Epidermal melanocyte (primary cell): ENCODE measurements at regions not wholly inside any gene's neighbourhood (a gene's known extent, or its start where the extent isn't known, plus 50 kb on each side); places are given as distances from the start of the nearest gene placed in this dataset.

Experiments
- DNase-seq: peaks from one replicate; pipeline ENCODE4 v3.0.0; 2011; ENCODE audit warnings: low spot score; ENCODE audit not compliant: insufficient read length

GRCh38 chr2:64826703-64827102, 162.5 kb upstream of the SLC1A4 start:
- no peak for DNase-seq

GRCh38 chr2:64828261-64828660, 160.9 kb upstream of the SLC1A4 start:
- DNase-seq: no peak

GRCh38 chr2:64829525-64829924, 159.7 kb upstream of the SLC1A4 start:
- no peak for DNase-seq

- peak; percentile 70 for DNase-seq
Measured at GRCh38 chr2:64831134-64831976, 157.8 kb upstream of the SLC1A4 start.

- no peak for DNase-seq
Measured at GRCh38 chr2:64831977-64832328, 157.2 kb upstream of the SLC1A4 start.

GRCh38 chr2:64832936-64833335, 156.3 kb upstream of the SLC1A4 start:
- no peak for DNase-seq

GRCh38 chr2:64836566-64836965, 152.6 kb upstream of the SLC1A4 start:
- no peak for DNase-seq

GRCh38 chr2:64837116-64837731, 152.0 kb upstream of the SLC1A4 start:
- no peak for DNase-seq

GRCh38 chr2:64837925-64838641, 151.1 kb upstream of the SLC1A4 start:
- no peak for DNase-seq

GRCh38 chr2:64838817-64839216, 150.4 kb upstream of the SLC1A4 start:
- no peak for DNase-seq

GRCh38 chr2:64839844-64840243, 149.4 kb upstream of the SLC1A4 start:
- no peak for DNase-seq

- DNase-seq: no peak
Measured at GRCh38 chr2:64840426-64840881, 148.7 kb upstream of the SLC1A4 start.

GRCh38 chr2:64841461-64841860, 147.7 kb upstream of the SLC1A4 start:
- no peak for DNase-seq

GRCh38 chr2:64842030-64842429, 147.2 kb upstream of the SLC1A4 start:
- DNase-seq: no peak

GRCh38 chr2:64844087-64844486, 145.1 kb upstream of the SLC1A4 start:
- DNase-seq: no peak

- no peak for DNase-seq
Measured at GRCh38 chr2:64845273-64845905, 143.8 kb upstream of the SLC1A4 start.

- DNase-seq: no peak
Measured at GRCh38 chr2:64846177-64846576, 143.0 kb upstream of the SLC1A4 start.

- no peak for DNase-seq
Measured at GRCh38 chr2:64847930-64848329, 141.3 kb upstream of the SLC1A4 start.

GRCh38 chr2:64848363-64848762, 140.8 kb upstream of the SLC1A4 start:
- DNase-seq: no peak

- DNase-seq: no peak
Measured at GRCh38 chr2:64848945-64849344, 140.3 kb upstream of the SLC1A4 start.

- DNase-seq: no peak
Measured at GRCh38 chr2:64850642-64851041, 138.6 kb upstream of the SLC1A4 start.

GRCh38 chr2:64852771-64853241, 136.4 kb upstream of the SLC1A4 start:
- DNase-seq: no peak
